Neural cell (in vitro differentiated cells): ENCODE measurements at regions not wholly inside any gene's neighbourhood (a gene's known extent, or its start where the extent isn't known, plus 50 kb on each side); places are given as distances from the start of the nearest gene placed in this dataset.

Source experiments
- H2AFZ ChIP-seq: fragments of 200-600, 300-800 bp; sonication (generic), shearing (Covaris generic); 2 replicates; pipeline ENCODE4 v1.6.0; 2014; ENCODE audit warnings: low read depth, mild to moderate bottlenecking, antibody characterized with exemption, low read length, moderate library complexity
- H3F3A ChIP-seq: fragments of 200-600 bp; shearing (Covaris generic); 2 replicates; pipeline ENCODE4 v1.6.1; 2016; ENCODE audit warnings: mild to moderate bottlenecking, moderate library complexity, mixed read lengths, antibody characterized with exemption, low read length; ENCODE audit not compliant: insufficient read depth, poor library complexity, severe bottlenecking
- H3K27ac ChIP-seq: fragments of 200-600, 300-800 bp; sonication (generic), shearing (Covaris generic); 2 replicates; pipeline ENCODE4 v1.5.1; 2014; ENCODE audit warnings: mild to moderate bottlenecking, low read length, moderate library complexity
- H3K27me3 ChIP-seq: fragments of 300-800, 200-600 bp; sonication (generic), shearing (Covaris generic); 2 replicates; pipeline ENCODE4 v1.6.0; 2014; ENCODE audit warnings: mild to moderate bottlenecking, low read depth, low read length, moderate library complexity; ENCODE audit not compliant: insufficient read depth
- H3K36me3 ChIP-seq: fragments of 300-800, 200-600 bp; sonication (generic), shearing (Covaris generic); 2 replicates; pipeline ENCODE4 v1.5.1; 2014; ENCODE audit warnings: mild to moderate bottlenecking, antibody characterized with exemption, low read length, moderate library complexity; ENCODE audit not compliant: insufficient read depth
- H3K4me2 ChIP-seq: fragments of 300-800, 200-600 bp; sonication (generic), shearing (Covaris generic); 2 replicates; pipeline ENCODE4 v1.6.0; 2014; ENCODE audit warnings: mild to moderate bottlenecking, low read length
- H3K4me3 ChIP-seq: fragments of 300-800, 200-600 bp; sonication (generic), shearing (Covaris generic); 2 replicates; pipeline ENCODE4 v1.5.1; 2014; ENCODE audit warnings: mild to moderate bottlenecking, low read length, moderate library complexity
- H3K79me2 ChIP-seq: fragments of 200-600 bp; shearing (Covaris generic); replicated peaks from 2 replicates; pipeline ENCODE4 v1.6.0; 2014; ENCODE audit warnings: mild to moderate bottlenecking, low read length, moderate library complexity; ENCODE audit not compliant: insufficient read depth
- H3K9ac ChIP-seq: fragments of 300-800, 200-600 bp; sonication (generic), shearing (Covaris generic); 2 replicates; pipeline ENCODE4 v1.6.1; 2016; ENCODE audit warnings: mild to moderate bottlenecking, low read length, mixed read lengths
- H3K9me2 ChIP-seq: fragments of 200-600 bp; shearing (Covaris generic); 2 replicates; pipeline ENCODE4 v1.6.1; 2016; ENCODE audit warnings: mild to moderate bottlenecking, low read length, mixed read lengths; ENCODE audit not compliant: insufficient read depth
- H3K9me3 ChIP-seq: fragments of 200-600, 300-800 bp; sonication (generic), shearing (Covaris generic); 2 replicates; pipeline ENCODE4 v1.6.1; 2016; ENCODE audit warnings: mild to moderate bottlenecking, mixed run types, low read length, moderate library complexity, mixed read lengths
- H4K20me1 ChIP-seq: fragments of 200-600 bp; shearing (Covaris generic); 2 replicates; pipeline ENCODE4 v1.6.1; 2016; ENCODE audit warnings: mild to moderate bottlenecking, mixed run types; ENCODE audit not compliant: insufficient read depth
- EP300 ChIP-seq: fragments of 450-650 bp; conservative IDR thresholded peaks from 2 replicates; pipeline ENCODE4 v1.6.1; 2014; ENCODE audit warnings: antibody characterized with exemption, mild to moderate bottlenecking, moderate library complexity; ENCODE audit not compliant: poor library complexity, severe bottlenecking
- EZH2 ChIP-seq: fragments of 200-600, 300-800 bp; shearing (Covaris generic), sonication (generic); IDR thresholded peaks from 2 replicates; pipeline ENCODE4 v1.6.1; 2014; ENCODE audit warnings: antibody characterized with exemption, low read length, borderline replicate concordance, mild to moderate bottlenecking; ENCODE audit not compliant: insufficient read depth, poor library complexity, severe bottlenecking
- MXI1 ChIP-seq: fragments of 450-650 bp; conservative IDR thresholded peaks from 2 replicates; pipeline ENCODE4 v1.6.1; 2014; ENCODE audit warnings: antibody characterized with exemption, mild to moderate bottlenecking; ENCODE audit not compliant: poor library complexity, severe bottlenecking
- POLR2AphosphoS5 ChIP-seq: IDR thresholded peaks from 2 replicates; pipeline ENCODE4 v1.6.1; 2012
- RAD21 ChIP-seq: fragments of 450-650 bp; conservative IDR thresholded peaks from 2 replicates; pipeline ENCODE4 v1.6.1; 2014; ENCODE audit warnings: antibody characterized with exemption, mild to moderate bottlenecking, moderate library complexity
- REST ChIP-seq: IDR thresholded peaks from 2 replicates; pipeline ENCODE4 v1.6.1; 2012; ENCODE audit warnings: borderline replicate concordance
- SMC3 ChIP-seq: fragments of 450-650 bp; conservative IDR thresholded peaks from 2 replicates; pipeline ENCODE4 v1.6.1; 2014; ENCODE audit warnings: antibody characterized with exemption, mild to moderate bottlenecking, moderate library complexity; ENCODE audit not compliant: poor library complexity
- TAF1 ChIP-seq: IDR thresholded peaks from 2 replicates; pipeline ENCODE4 v1.6.1; 2012; ENCODE audit warnings: low read depth
- TF ChIP-seq, protein P1 (sequence below): fragments of 450-650 bp; IDR thresholded peaks from 2 replicates; pipeline ENCODE4 v1.5.1; 2014; ENCODE audit warnings: antibody characterized with exemption, mild to moderate bottlenecking, moderate library complexity; ENCODE audit not compliant: poor library complexity, severe bottlenecking

DNA sequence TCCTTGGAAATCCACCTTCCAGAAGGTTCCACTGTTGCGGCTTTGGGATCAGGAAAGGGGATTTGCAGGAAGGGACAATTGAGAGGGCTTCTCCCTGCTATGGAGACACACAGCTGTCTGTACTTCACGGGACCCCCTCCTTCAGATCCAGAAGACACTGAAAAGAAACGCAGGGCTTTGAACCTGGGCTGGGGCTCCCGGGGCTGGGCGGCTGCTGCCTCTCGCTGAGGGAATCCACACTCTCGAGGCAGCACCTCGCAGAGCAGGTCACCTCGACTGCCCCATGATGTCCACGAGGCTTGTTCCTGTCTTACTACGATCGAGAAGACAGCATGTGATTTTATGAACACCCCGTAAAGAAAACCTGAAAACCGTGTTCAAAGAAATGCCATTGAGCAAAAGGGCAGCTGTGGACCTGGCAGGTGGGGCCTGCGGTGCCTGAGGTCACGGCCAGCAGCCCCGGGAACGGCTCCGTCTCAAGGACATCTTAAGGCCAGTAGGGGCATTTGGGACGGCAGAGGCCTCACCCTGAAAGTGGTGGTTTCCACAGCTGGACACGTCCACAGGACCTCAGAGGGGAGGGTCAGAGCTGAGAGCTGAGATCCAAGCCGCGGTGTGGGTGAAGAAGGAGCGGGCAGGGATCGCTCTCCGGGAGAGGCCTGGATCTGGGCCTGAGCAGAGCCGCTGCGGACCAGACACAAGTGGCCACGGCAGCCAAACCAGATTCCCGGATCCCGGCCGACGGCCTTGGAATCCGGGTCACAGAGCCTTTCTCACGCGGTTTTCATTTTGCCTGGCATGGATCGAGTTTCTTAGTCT, 165.7 kb downstream of the RTP5 start:
- no peaks in the 10 kb centered on the region for H4K20me1 ChIP-seq
- H3K4me3 ChIP-seq, result no peak overlapping the region
- H3K9ac ChIP-seq, result no peak overlapping the region
- TF ChIP-seq EP300, result no peak
- TF ChIP-seq MXI1, result no peak
- TF ChIP-seq EZH2, result no peak
- TF ChIP-seq SMC3, result no peak
- TF ChIP-seq POLR2AphosphoS5, result no peak
- no peak for TF ChIP-seq RAD21
- TF ChIP-seq, protein P1, sequence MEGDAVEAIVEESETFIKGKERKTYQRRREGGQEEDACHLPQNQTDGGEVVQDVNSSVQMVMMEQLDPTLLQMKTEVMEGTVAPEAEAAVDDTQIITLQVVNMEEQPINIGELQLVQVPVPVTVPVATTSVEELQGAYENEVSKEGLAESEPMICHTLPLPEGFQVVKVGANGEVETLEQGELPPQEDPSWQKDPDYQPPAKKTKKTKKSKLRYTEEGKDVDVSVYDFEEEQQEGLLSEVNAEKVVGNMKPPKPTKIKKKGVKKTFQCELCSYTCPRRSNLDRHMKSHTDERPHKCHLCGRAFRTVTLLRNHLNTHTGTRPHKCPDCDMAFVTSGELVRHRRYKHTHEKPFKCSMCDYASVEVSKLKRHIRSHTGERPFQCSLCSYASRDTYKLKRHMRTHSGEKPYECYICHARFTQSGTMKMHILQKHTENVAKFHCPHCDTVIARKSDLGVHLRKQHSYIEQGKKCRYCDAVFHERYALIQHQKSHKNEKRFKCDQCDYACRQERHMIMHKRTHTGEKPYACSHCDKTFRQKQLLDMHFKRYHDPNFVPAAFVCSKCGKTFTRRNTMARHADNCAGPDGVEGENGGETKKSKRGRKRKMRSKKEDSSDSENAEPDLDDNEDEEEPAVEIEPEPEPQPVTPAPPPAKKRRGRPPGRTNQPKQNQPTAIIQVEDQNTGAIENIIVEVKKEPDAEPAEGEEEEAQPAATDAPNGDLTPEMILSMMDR, result no peak
- TF ChIP-seq TAF1, result no peak
- no peak for TF ChIP-seq REST
- H3K4me2 ChIP-seq, result no peak overlapping the region
- no peaks in the 10 kb centered on the region for H3K9me2 ChIP-seq
- no peaks in the 10 kb centered on the region for H3K79me2 ChIP-seq
- no peaks in the 10 kb centered on the region for H3K36me3 ChIP-seq
- H2AFZ ChIP-seq, result no peak overlapping the region
- H3K27me3 ChIP-seq, result no peaks in the 10 kb centered on the region
- no peak overlapping the region for H3K27ac ChIP-seq
- H3K9me3 ChIP-seq, result no peaks in the 10 kb centered on the region
- H3F3A ChIP-seq, result no peaks in the 10 kb centered on the region

GRCh38 chr2:242035858-242036652, 166.5 kb downstream of the RTP5 start:
- Histone ChIP-seq H3K4me3 (no peak overlapping the region), H3K4me2 (no peak overlapping the region), H3K9me3 (no peaks in the 10 kb centered on the region), H2AFZ (no peak overlapping the region), H3K27ac (no peak overlapping the region), H3K27me3 (no peaks in the 10 kb centered on the region), H3K36me3 (no peaks in the 10 kb centered on the region), H4K20me1 (no peaks in the 10 kb centered on the region), H3K9ac (no peak overlapping the region), H3K9me2 (no peaks in the 10 kb centered on the region), H3F3A (no peaks in the 10 kb centered on the region), H3K79me2 (no peaks in the 10 kb centered on the region)
- TF ChIP-seq, protein P1, result no peak
- TF ChIP-seq RAD21 (no peak), POLR2AphosphoS5 (no peak), REST (no peak), EP300 (no peak), MXI1 (no peak), EZH2 (no peak), TAF1 (no peak), SMC3 (no peak)
